K562 (cell line): ENCODE measurements at regions not wholly inside any gene's neighbourhood (a gene's known extent, or its start where the extent isn't known, plus 50 kb on each side); places are given as distances from the start of the nearest gene placed in this dataset.

Experiments
- ATAC-seq: fragments of 200-7000 bp; cut with Tn5 transposase; 3 replicates; pipeline ENCODE4 v1.9.1; 2020; ENCODE audit warnings: moderate library complexity
- BruUV-seq: library from RNA; stranded (reverse); fragments of 400-500 nt; replicated peaks from 2 replicates; lab custom pipeline; 2021; lab: Mats Ljungman, UMichigan
- CTCF ChIA-PET: fragments of 300-600 bp; formaldehyde crosslinking; extraction: SDS; loops from one replicate; lab custom pipeline; 2021; ENCODE audit warnings: low intra/inter-chr PET ratio; lab: Yijun Ruan, JAX
- POLR2A ChIA-PET: fragments of 300-600, 350-650 bp; sonication (Branson Sonifier 250); formaldehyde crosslinking; extraction: SDS; loops from one replicate; lab custom pipeline; 2021; ENCODE audit warnings: antibody characterized with exemption, inconsistent platforms; lab: Yijun Ruan, JAX
- DNase-seq, 4 experiments: peaks; one replicate each; pipeline versions ENCODE4 v3.0.0 to v3.0.0-alpha.2; 2011 to 2018; ENCODE audit warnings: low spot score in 3 of 4, mixed read lengths in 3 of 4; ENCODE audit errors: extremely low read depth in 1 of 4
- FAIRE-seq: peaks from 2 replicates; lab custom pipeline; 2011; peaks lifted over from hg19 to GRCh38; lab: Jason Lieb, UNC
- H2AFZ ChIP-seq: 2 replicates; pipeline ENCODE4 v1.6.0; 2011; ENCODE audit warnings: low read depth, low read length, control low read depth, inconsistent platforms
- H3K27ac ChIP-seq: fragments of 200-600 bp; 3 replicates; pipeline ENCODE4 v1.8.0; 2011; ENCODE audit warnings: low read depth, mild to moderate bottlenecking, control low read depth, inconsistent platforms, low read length, moderate library complexity, mixed read lengths; ENCODE audit errors: extremely low read depth
- H3K27me3 ChIP-seq, 2 experiments: fragments of 300-600 bp in 1 of 2; 2 replicates in 1 of 2; 3 replicates in 1 of 2; pipeline versions ENCODE4 v1.6.0 to v1.8.0; 2011; ENCODE audit warnings: inconsistent platforms in 2 of 2, low read length in 2 of 2, mild to moderate bottlenecking in 1 of 2, mixed read lengths in 1 of 2, moderate library complexity in 1 of 2; ENCODE audit not compliant: control insufficient read depth in 2 of 2, insufficient read depth in 2 of 2
- H3K36me3 ChIP-seq: fragments of 300-600 bp; 3 replicates; pipeline ENCODE4 v1.8.0; 2011; ENCODE audit warnings: mild to moderate bottlenecking, low read length, inconsistent platforms; ENCODE audit not compliant: control insufficient read depth, insufficient read depth
- H3K4me1 ChIP-seq, 2 experiments: fragments of 200-600 bp in 1 of 2; replicated peaks in 1 of 2; 2 replicates in 1 of 2; 3 replicates in 1 of 2; pipeline versions ENCODE4 v1.5.1 to v1.8.0; 2011; ENCODE audit warnings: inconsistent platforms in 2 of 2, low read length in 2 of 2, mild to moderate bottlenecking in 1 of 2, mixed read lengths in 1 of 2, moderate library complexity in 1 of 2; ENCODE audit not compliant: control insufficient read depth in 2 of 2, insufficient read depth in 2 of 2
- H3K4me2 ChIP-seq: 2 replicates; pipeline ENCODE4 v1.6.1; 2011; ENCODE audit warnings: low read length, control low read depth, inconsistent platforms, mixed read lengths; ENCODE audit not compliant: insufficient read depth
- H3K4me3 ChIP-seq: fragments of 200-600 bp; sonication (generic), shearing (Covaris generic); 2 replicates; pipeline ENCODE4 v1.5.1; 2016; ENCODE audit warnings: control low read depth, inconsistent platforms
- H3K79me2 ChIP-seq: fragments of 200-600 bp; 3 replicates; pipeline ENCODE4 v1.8.0; 2011; ENCODE audit warnings: low read length, inconsistent platforms; ENCODE audit not compliant: control insufficient read depth, insufficient read depth
- H3K9ac ChIP-seq, 2 experiments: 2 replicates each; pipeline versions ENCODE4 v1.6.0 to v1.6.1; 2011; ENCODE audit warnings: low read depth in 2 of 2, low read length in 2 of 2, control low read depth in 1 of 2, inconsistent platforms in 1 of 2, mild to moderate bottlenecking in 1 of 2, mixed read lengths in 1 of 2; ENCODE audit not compliant: insufficient read depth in 1 of 2
- H3K9me1 ChIP-seq: one replicate; pipeline ENCODE4 v1.6.0; 2011; ENCODE audit warnings: inconsistent platforms, mild to moderate bottlenecking, low read length, moderate library complexity; ENCODE audit not compliant: control insufficient read depth, insufficient read depth
- H3K9me3 ChIP-seq: replicated peaks from 2 replicates; pipeline ENCODE4 v1.5.1; 2011; ENCODE audit warnings: low read depth, low read length, inconsistent platforms; ENCODE audit not compliant: control insufficient read depth, insufficient read depth
- H4K20me1 ChIP-seq: replicated peaks from 2 replicates; pipeline ENCODE4 v1.6.1; 2011; ENCODE audit warnings: low read length, inconsistent platforms, mixed read lengths; ENCODE audit not compliant: control insufficient read depth, insufficient read depth
- CHD2 ChIP-seq: IDR thresholded peaks from 2 replicates; pipeline ENCODE4 v1.6.1; 2011; ENCODE audit warnings: low read depth, low read length
- CREM ChIP-seq: IDR thresholded peaks from 2 replicates; pipeline ENCODE4 v1.6.1; 2014; ENCODE audit warnings: antibody characterized with exemption, low read depth
- KAT7 ChIP-seq: sonication (generic); formaldehyde crosslinking; IDR thresholded peaks from 2 replicates; pipeline ENCODE4 v1.8.0; 2022; ENCODE audit warnings: missing genetic modification reagents, mild to moderate bottlenecking, borderline replicate concordance
- PHB ChIP-seq: fragments of 250-450 bp; sonication (Bioruptor Pico); IDR thresholded peaks from 2 replicates; pipeline ENCODE4 v1.5.0; 2021
- POLR2G ChIP-seq: fragments of 200-400 bp; formaldehyde crosslinking; IDR thresholded peaks from 2 replicates; pipeline ENCODE4 v1.6.1; 2017; ENCODE audit warnings: low read depth, mild to moderate bottlenecking, antibody characterized with exemption, low read length, moderate library complexity
- RCOR1 ChIP-seq, 2 experiments: IDR thresholded peaks; 2 replicates each; pipeline ENCODE4 v1.6.1; 2012; ENCODE audit warnings: low read depth in 2 of 2, low read length in 2 of 2, borderline replicate concordance in 1 of 2, improper control_type of control experiment in 1 of 2
- SRSF3 ChIP-seq: fragments of 200-400 bp; formaldehyde crosslinking; IDR thresholded peaks from 2 replicates; pipeline ENCODE4 v1.6.1; 2016; ENCODE audit warnings: mild to moderate bottlenecking, low read length, moderate library complexity; ENCODE audit not compliant: insufficient read depth
- ZNF124 ChIP-seq: sonication (generic); formaldehyde crosslinking; IDR thresholded peaks from 2 replicates; pipeline ENCODE4 v1.8.1; 2022; ENCODE audit warnings: missing genetic modification reagents
- ZNF311 ChIP-seq: fragments of 250-450 bp; sonication (Bioruptor Pico); IDR thresholded peaks from 2 replicates; pipeline ENCODE4 v1.4.0; 2020; ENCODE audit warnings: mild to moderate bottlenecking, moderate library complexity
- ZSCAN29 ChIP-seq: fragments of 450-650 bp; IDR thresholded peaks from 2 replicates; pipeline ENCODE4 v1.6.1; 2017
- WGBS: fragments of 100-300 bp; shearing (Covaris generic); methylation state at CpG from one replicate; pipeline ENCODE4 v1.1.6; 2016; ENCODE audit warnings: low coverage, mixed read lengths; ENCODE audit not compliant: insufficient coverage; ENCODE audit errors: missing lambda C conversion rate; 5-methylcytosine and 5-hydroxymethylcytosine counted together
- in situ Hi-C: fragments of 300-500 bp; cut with MboI; formaldehyde crosslinking; loops from 4 replicates; pipeline ENCODE4 v1.15.0; 2018; ENCODE audit warnings: inconsistent platforms, mixed read lengths
- intact Hi-C: fragments of 100-400 bp; cut with micrococcal nuclease; formaldehyde crosslinking; loops from 2 replicates; pipeline ENCODE4 v1.14.2; 2022
- TF ChIP-seq, protein P1 (sequence below): sonication (generic); formaldehyde crosslinking; IDR thresholded peaks from 2 replicates; pipeline ENCODE4 v1.8.0; 2022; ENCODE audit warnings: mild to moderate bottlenecking, missing genetic modification reagents

DNA sequence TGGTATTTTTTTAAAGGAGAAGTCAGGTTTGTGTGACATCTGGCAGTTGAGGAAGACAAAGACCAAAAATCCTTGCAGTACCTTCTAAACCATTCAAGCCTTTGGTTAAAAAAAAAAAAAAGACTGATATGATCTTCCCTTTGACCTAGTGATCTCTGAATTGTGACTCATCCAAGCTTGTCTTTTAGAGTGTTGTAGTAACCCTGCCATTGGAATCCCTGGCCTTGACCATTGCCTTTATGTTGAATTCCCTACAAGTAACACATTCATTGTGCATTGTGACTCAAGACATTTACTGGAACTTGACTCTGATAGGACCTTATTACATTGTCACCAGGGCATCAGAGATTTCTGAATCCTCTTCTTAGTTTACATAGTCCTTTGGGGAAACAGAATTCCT, 1469.0 kb downstream of the TECRL start (continued):
- TF ChIP-seq ZNF124 (CRISPR knock-in tag) (no peak), PHB (CRISPR knock-in tag) (no peak), POLR2G (no peak), SRSF3 (no peak)
- TF ChIP-seq, protein P1, sequence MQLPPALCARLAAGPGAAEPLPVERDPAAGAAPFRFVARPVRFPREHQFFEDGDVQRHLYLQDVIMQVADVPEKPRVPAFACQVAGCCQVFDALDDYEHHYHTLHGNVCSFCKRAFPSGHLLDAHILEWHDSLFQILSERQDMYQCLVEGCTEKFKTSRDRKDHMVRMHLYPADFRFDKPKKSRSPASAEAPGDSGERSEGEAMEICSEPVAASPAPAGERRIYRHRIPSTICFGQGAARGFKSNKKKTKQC: no peak

DNA sequence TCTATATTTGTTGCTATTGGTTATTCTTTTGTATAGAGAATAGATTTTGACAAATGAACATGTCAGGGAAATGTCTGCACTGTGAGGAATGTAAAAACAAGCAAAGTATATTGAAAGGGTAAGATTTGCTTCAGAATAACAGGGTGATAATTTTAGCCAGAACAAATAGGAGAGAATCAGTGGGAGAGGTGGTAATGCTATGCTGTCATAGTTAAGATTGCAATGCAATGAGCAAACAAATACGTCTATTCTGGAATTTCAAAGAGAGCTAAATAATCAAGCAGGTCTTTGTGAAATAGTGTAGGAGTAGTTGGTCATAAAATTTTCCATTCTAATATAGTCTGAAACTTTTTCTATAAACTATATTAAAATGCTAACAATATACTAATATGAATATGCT, 1478.4 kb downstream of the TECRL start:
- no peaks in the 10 kb centered on the region for H3K27me3 ChIP-seq
- no peaks in the 10 kb centered on the region for H3K9me3 ChIP-seq
- H3K9me1 ChIP-seq: no peaks in the 10 kb centered on the region
- H3K27ac ChIP-seq: no peak overlapping the region
- H2AFZ ChIP-seq: no peak overlapping the region
- CTCF ChIA-PET: no interaction called here
- no peak overlapping the region for H3K4me2 ChIP-seq
- POLR2A ChIA-PET: no interaction called here
- TF ChIP-seq RCOR1 (IDR thresholded peaks at IDR 0.05; ENCODE audit: borderline replicate concordance in 1 of 2, low read depth in 2 of 2, low read length in 2 of 2) (no peak), CREM (no peak), ZNF311 (CRISPR knock-in tag) (no peak), KAT7 (no peak), ZSCAN29 (no peak), CHD2 (no peak), POLR2G (no peak)
- TF ChIP-seq, protein P1: no peak
- H3K4me1 ChIP-seq: no peaks in the 10 kb centered on the region
- H3K4me3 ChIP-seq: no peak overlapping the region
- intact Hi-C loops (no loop called here), in situ Hi-C loops (no loop called here)
- H3K36me3 ChIP-seq: no peaks in the 10 kb centered on the region
- no CpG with 5 or more reads among the region's 1 CpG for WGBS
- H3K9ac ChIP-seq: no peak overlapping the region
- FAIRE-seq (no peak), ATAC-seq (no peak), DNase-seq (no peak)
- BruUV-seq: no TSS peak
- no peaks in the 10 kb centered on the region for H4K20me1 ChIP-seq
- no peaks in the 10 kb centered on the region for H3K79me2 ChIP-seq
